Aorta (tissue), 5 donors: ENCODE measurements at regions not wholly inside any gene's neighbourhood (a gene's known extent, or its start where the extent isn't known, plus 50 kb on each side); places are given as distances from the start of the nearest gene placed in this dataset.
"Not testable (repeated sequence)": the region's sequence is repeated elsewhere in the genome, so short reads cannot be mapped to it uniquely, and the experiment has no call there.

Source experiments
- ATAC-seq: fragments of 200-7000 bp; cut with Tn5 transposase; one replicate; pipeline ENCODE4 v1.9.1; 2022; ENCODE audit warnings: moderate library complexity; ENCODE audit not compliant: low FRiP score
- DNase-seq, 2 donors: peaks; one replicate each; pipeline ENCODE4 v3.0.0-alpha.2; 2020
- H3K27ac ChIP-seq, 2 donors: one replicate each; pipeline ENCODE4 v1.5.1; 2013; ENCODE audit warnings: low read length in 2 of 2, mild to moderate bottlenecking in 2 of 2, moderate library complexity in 2 of 2, control low read depth in 1 of 2, inconsistent platforms in 1 of 2, low read depth in 1 of 2
- H3K27me3 ChIP-seq, 2 donors: one replicate each; pipeline ENCODE4 v1.6.1; 2013; ENCODE audit warnings: control low read depth in 1 of 2, low read length in 1 of 2, mild to moderate bottlenecking in 1 of 2, moderate library complexity in 1 of 2; ENCODE audit not compliant: insufficient read depth in 2 of 2, control insufficient read depth in 1 of 2
- H3K36me3 ChIP-seq, 2 donors: one replicate each; pipeline ENCODE4 v1.6.1; 2013; ENCODE audit warnings: control low read depth in 1 of 2, low read length in 1 of 2, mild to moderate bottlenecking in 1 of 2; ENCODE audit not compliant: insufficient read depth in 2 of 2, control insufficient read depth in 1 of 2
- H3K4me1 ChIP-seq, 2 donors: one replicate each; pipeline ENCODE4 v1.6.1; 2013; ENCODE audit warnings: low read length in 2 of 2, control low read depth in 1 of 2, mild to moderate bottlenecking in 1 of 2, moderate library complexity in 1 of 2; ENCODE audit not compliant: insufficient read depth in 2 of 2, control insufficient read depth in 1 of 2
- H3K4me3 ChIP-seq, 2 donors: one replicate each; pipeline ENCODE4 v1.5.1; 2013; ENCODE audit warnings: low read length in 2 of 2, control low read depth in 1 of 2, mild to moderate bottlenecking in 1 of 2
- H3K9me3 ChIP-seq: one replicate; pipeline ENCODE4 v1.6.1; 2013; ENCODE audit warnings: mild to moderate bottlenecking, low read length; ENCODE audit not compliant: control insufficient read depth
- WGBS, 2 donors: extraction: QIAGEN DNeasy Blood & Tissue Kit; methylation state at CpG; one replicate each; pipeline ENCODE4 v1.1.7; 2013; 5-methylcytosine and 5-hydroxymethylcytosine counted together
- intact Hi-C, 2 donors: fragments of 100-400 bp; cut with DNase I; formaldehyde crosslinking; loops; one replicate each; pipeline versions ENCODE4 v1.14.2 to v1.15.0; 2022
- donor health status: healthy with polysubstance abuse.
- donor health status: Bipolar disorder and iron deficiency.
- donor health status: DM: no; HTN: no; CAD: no.
- donor health status: DM: no; HTN: no; CAD: no.
- donor health status: DM: yes; HTN: yes; CAD: no.

DNA sequence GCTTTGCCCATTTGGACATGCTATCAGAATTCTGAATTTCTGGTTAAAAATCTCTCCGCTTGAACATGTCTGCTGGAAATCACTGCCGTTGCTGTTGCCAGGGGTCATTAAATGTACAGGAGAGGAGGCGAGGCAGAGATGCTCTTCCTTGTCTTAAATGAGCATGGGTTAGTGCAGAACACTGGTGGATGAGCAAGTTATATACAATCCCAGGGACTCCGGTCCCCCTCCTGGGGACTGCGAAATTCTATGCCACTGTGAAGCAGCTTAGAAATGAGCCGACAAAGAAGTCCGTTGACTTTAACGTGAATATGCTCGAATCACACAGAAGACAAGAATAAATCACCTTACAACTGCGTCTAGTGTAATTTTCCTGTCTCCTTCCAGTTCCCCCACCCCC is 95.1 kb upstream of the KLHL14 start:
- Histone ChIP-seq H3K4me3 (no peak overlapping the region), H3K27ac (no peak overlapping the region), H3K27me3 (no peaks in the 10 kb centered on the region), H3K36me3 (no peaks in the 10 kb centered on the region), H3K4me1 (no peaks in the 10 kb centered on the region), H3K9me3 (no peaks in the 10 kb centered on the region)
- ATAC-seq (no peak), DNase-seq (no peak)
- intact Hi-C loops: no loop called here
- 37 to 42% methylated on average over 10 of the region's 10 CpGs for WGBS, 2 donors

DNA sequence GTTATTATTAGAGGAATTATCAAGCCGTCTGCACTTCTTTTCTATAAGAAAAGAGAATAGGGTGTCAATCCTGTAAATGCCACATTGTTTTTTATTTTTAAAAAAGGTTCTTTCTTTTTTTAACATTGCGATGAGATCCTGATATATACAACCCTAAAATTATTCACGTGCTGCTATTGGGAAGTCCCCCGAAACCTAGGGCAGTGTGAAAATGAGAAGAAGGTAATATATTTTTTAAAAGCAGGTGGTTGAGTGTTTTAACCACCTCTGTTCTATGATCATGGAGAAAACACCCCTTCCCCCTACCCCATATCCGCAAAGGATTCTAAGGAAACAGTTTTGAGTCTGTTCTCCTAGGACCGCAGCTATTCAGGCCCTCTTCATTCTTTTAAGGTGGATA is 94.5 kb upstream of the KLHL14 start:
- 80 to 81% methylated on average over 6 of the region's 6 CpGs for WGBS, 2 donors
- Histone ChIP-seq H3K27me3 (no peaks in the 10 kb centered on the region), H3K36me3 (no peaks in the 10 kb centered on the region), H3K9me3 (no peaks in the 10 kb centered on the region), H3K27ac (no peak overlapping the region), H3K4me1 (no peaks in the 10 kb centered on the region), H3K4me3 (no peak overlapping the region)
- intact Hi-C loops: no loop called here
- no peak for DNase-seq
- no peak for ATAC-seq

DNA sequence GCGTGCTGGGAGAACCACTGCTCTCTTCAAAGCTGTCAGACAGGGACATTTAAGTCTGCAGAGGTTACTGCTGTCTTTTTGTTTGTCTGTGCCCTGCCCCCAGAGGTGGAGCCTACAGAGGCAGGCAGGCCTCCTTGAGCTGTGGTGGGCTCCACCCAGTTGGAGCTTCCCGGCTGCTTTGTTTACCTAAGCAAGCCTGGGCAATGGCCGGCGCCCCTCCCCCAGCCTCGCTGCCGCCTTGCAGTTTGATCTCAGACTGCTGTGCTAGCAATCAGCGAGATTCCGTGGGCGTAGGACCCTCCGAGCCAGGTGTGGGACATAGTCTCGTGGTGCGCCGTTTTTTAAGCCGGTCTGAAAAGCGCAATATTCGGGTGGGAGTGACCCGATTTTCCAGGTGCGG is 89.2 kb upstream of the KLHL14 start:
- intact Hi-C loops, H3K4me1 ChIP-seq, H3K27me3 ChIP-seq, H3K4me3 ChIP-seq, DNase-seq, H3K9me3 ChIP-seq, ATAC-seq, H3K27ac ChIP-seq, H3K36me3 ChIP-seq: not testable (repeated sequence)
- 86 to 87% methylated on average over 8 to 13 of the region's 18 CpGs for WGBS, 2 donors

DNA sequence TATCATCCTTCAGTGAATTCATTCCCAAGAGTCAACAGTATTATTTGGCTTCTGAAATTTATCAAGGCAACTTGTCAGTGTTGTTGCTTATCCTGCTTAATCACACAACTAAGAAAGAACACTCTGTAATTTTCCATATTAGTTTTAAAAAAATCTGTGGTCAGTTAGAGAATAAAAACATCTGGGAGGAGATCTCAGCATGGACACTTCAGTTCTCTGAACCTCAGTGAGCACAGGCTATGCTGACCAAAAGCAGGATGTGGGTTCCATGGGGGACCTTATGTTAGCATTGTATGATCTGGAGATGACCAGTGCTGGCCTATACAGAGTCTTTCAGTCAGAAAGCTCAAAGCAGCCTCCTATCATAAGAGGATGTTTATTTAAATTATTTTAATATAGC is 79.1 kb upstream of the KLHL14 start:
- H3K36me3 ChIP-seq: no peaks in the 10 kb centered on the region
- no peak overlapping the region for H3K27ac ChIP-seq
- no peak for DNase-seq
- H3K4me3 ChIP-seq: no peak overlapping the region
- H3K4me1 ChIP-seq: no peaks in the 10 kb centered on the region
- intact Hi-C loops: no loop called here
- no peak for ATAC-seq
- H3K27me3 ChIP-seq: no peaks in the 10 kb centered on the region
- peaks cover 4% of the 10 kb centered on the region for H3K9me3 ChIP-seq

DNA sequence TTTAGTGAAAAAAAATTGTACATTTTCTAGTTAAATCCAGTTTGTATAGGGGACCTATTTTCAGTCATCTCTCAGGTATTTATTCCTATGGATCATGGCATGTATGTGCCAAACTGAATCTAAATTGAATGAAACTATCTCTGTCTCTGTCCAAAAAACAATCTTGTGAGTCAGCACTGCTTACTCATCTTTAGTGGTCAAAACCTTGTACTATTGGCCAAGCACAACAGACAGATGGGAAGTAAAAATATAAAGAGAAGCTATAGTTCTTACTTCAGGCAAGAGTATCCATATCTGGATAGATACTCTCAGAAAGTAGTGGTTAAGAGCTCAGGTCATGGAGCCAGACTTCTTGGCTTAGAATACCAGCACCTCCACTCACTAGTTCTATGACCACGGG is 76.0 kb upstream of the KLHL14 start:
- WGBS, 2 donors: 86 to 93% methylated on average over 1 of the region's 1 CpG
- Histone ChIP-seq H3K27ac (no peak overlapping the region), H3K4me1 (no peaks in the 10 kb centered on the region), H3K36me3 (no peaks in the 10 kb centered on the region), H3K4me3 (no peak overlapping the region), H3K9me3 (peaks cover 4% of the 10 kb centered on the region), H3K27me3 (no peaks in the 10 kb centered on the region)
- DNase-seq (no peak), ATAC-seq (no peak)
- intact Hi-C loops: no loop called here

DNA sequence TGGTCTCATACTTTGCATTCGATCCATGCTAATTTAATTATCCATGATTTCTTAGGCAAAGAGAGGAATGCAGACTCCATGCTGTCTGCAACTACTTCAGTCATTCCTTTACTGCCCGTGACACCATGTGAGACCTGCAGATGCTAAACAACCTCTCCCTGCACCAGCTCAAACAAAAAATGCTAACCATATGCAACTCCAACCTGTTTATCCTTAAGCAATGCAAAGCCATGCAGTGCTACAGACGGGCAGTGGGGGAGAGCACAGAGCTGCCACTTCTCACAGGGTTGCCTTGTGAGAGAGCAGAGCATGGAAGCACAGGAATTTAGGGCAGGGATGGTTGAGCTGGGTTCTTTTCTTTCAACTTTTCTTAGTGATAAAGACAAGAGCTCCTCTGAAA is 74.9 kb upstream of the KLHL14 start:
- no peak for DNase-seq
- Histone ChIP-seq H3K27me3 (no peaks in the 10 kb centered on the region), H3K27ac (no peak overlapping the region), H3K4me3 (no peak overlapping the region), H3K36me3 (no peaks in the 10 kb centered on the region), H3K4me1 (no peaks in the 10 kb centered on the region), H3K9me3 (peaks cover 2% of the 10 kb centered on the region)
- ATAC-seq: no peak
- intact Hi-C loops: no loop called here
- WGBS, 2 donors: 16 to 25% methylated on average over 3 of the region's 3 CpGs

DNA sequence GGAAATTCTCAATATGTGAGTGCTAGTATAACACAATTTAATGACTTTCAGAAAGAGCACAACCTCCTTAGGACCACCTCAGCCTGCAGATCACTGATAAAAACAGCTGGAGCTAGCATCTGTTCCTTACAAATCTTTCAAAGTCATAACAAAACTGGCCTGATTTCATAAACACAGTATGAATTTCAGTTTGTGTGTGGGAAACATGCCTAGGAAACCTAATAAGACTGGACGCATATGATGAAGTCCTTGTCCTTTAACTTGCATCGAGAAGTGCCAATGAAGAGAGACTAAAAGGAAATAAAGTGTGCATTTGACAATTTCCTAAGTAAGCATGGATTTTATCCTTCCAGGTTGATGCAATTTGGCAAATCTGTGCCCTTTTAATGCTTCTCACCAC is 74.1 kb upstream of the KLHL14 start:
- 79 to 80% methylated on average over 2 of the region's 2 CpGs for WGBS, 2 donors
- no peaks in the 10 kb centered on the region for H3K27me3 ChIP-seq

DNA sequence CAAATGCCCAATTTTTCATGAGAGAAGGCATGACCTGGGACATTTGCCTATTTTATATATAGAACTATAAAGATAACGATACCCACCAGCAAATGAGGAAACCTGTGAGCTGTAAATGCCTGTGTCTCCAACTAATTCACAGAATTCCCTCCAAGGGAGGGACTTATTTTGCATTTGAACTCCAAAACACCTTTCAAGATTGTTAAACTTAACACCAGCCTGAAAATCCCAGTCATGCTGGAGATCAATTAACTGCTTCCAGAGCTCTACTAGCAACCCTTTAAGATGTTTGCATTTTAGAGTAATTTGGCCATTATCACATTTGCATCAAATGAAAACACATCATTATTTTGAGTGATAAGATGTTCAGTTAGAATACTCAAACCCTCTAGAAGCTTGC is 68.1 kb upstream of the KLHL14 start:
- no peak overlapping the region for H3K27ac ChIP-seq
- ATAC-seq: no peak
- intact Hi-C loops: no loop called here
- no peak overlapping the region for H3K4me3 ChIP-seq
- no peak for DNase-seq
- H3K4me1 ChIP-seq: no peaks in the 10 kb centered on the region
- WGBS, 2 donors: 6 to 10% methylated on average over 1 of the region's 1 CpG
- no peaks in the 10 kb centered on the region for H3K27me3 ChIP-seq
- no peaks in the 10 kb centered on the region for H3K9me3 ChIP-seq
- H3K36me3 ChIP-seq: no peaks in the 10 kb centered on the region

More for the DNA sequence above, 74.1 kb upstream of the KLHL14 start:
- Histone ChIP-seq H3K4me1 (no peaks in the 10 kb centered on the region), H3K9me3 (peaks cover 2% of the 10 kb centered on the region), H3K36me3 (no peaks in the 10 kb centered on the region), H3K27ac (no peak overlapping the region), H3K4me3 (no peak overlapping the region)
- DNase-seq (no peak), ATAC-seq (no peak)
- intact Hi-C loops: no loop called here

DNA sequence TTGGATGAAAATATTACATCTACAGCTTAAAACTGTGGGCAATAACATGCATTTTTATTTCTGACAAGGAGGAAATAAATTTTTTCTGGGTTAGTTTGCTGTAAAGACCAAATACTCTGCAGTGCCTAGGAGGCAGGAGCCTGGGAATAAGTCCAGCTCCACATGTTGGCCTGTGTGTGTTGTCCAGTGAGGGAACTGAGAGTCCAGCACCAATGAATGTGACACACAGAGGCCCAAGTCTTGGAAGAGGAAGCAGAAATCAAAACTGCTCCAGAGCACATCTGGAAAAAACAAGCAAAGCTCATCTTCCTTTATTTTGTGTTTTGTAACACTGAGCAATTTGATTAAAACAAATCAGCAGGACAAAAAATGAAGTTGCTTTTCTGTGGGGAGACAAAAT is 63.1 kb upstream of the KLHL14 start:
- H3K36me3 ChIP-seq: no peaks in the 10 kb centered on the region
- ATAC-seq (no peak), DNase-seq (no peak)
- H3K27ac ChIP-seq: no peak overlapping the region
- H3K4me1 ChIP-seq: no peaks in the 10 kb centered on the region
- H3K4me3 ChIP-seq: no peak overlapping the region
- no peaks in the 10 kb centered on the region for H3K27me3 ChIP-seq
- H3K9me3 ChIP-seq: peaks cover 2% of the 10 kb centered on the region
- intact Hi-C loops: no loop called here

DNA sequence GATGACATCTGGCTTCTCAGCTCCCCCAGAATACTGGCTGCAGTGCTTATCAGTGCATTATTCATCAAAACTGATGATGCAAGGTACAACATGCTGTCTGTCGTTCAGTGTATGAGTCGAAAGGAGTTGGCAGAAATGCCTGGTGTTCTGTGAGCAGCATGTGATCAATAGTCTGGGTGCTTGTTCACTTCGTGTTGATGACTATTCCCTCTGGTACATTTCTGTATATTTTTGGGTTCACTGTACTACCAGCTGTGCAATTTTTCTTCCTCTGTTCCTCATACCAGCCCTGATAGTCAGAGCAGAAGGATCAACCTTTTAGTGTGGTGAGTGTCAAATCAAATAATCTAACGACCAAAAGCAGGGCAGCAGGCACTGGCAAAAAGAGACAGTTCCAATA is 59.0 kb upstream of the KLHL14 start:
- intact Hi-C loops: no loop called here
- WGBS, 2 donors: 50 to 58% methylated on average over 4 of the region's 4 CpGs
- Histone ChIP-seq H3K4me3 (no peak overlapping the region), H3K4me1 (no peaks in the 10 kb centered on the region), H3K36me3 (no peaks in the 10 kb centered on the region), H3K9me3 (peaks cover 2% of the 10 kb centered on the region), H3K27ac (no peak overlapping the region), H3K27me3 (no peaks in the 10 kb centered on the region)
- DNase-seq (no peak), ATAC-seq (no peak)
